ENCODE measurements at regions not wholly inside any gene's neighbourhood (a gene's known extent, or its start where the extent isn't known, plus 50 kb on each side); places are given as distances from the start of the nearest gene placed in this dataset.

DNA sequence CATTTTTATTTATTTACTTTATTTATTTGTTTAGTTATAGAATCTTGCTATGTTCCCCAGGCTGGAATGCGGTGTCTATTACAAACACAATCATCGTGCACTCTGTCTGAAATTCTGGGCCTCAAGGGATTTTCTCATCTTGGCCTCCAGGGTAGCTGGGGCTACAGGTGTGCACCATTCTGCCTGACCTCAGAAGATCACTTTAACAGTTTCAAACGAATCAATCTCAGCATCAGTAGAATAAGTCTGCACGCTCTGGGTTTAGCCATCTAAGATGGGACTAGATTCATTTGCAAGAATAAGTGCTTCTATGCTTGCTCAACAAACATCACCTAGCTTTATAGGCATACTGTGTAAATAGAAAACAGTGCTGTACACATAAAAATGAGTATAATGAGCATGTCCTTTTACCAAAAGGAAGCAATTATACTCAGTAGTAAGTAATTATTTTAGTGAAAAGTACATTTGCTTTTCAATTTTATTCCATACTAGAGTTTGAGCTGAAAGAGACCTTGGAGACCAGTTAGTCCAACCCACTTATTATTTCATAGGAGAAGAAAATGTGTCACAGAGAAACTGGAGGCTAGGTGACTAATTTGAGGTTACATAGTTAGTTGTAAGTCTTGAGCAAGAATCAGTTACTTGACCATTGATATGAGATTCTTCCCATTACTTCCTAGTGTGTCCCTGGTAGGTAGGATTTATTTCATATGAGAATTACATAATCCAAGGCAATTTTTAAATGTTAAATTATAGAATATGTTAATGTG is 456.5 kb upstream of the LMO3 start:
- TF ChIP-seq, protein P1, sequence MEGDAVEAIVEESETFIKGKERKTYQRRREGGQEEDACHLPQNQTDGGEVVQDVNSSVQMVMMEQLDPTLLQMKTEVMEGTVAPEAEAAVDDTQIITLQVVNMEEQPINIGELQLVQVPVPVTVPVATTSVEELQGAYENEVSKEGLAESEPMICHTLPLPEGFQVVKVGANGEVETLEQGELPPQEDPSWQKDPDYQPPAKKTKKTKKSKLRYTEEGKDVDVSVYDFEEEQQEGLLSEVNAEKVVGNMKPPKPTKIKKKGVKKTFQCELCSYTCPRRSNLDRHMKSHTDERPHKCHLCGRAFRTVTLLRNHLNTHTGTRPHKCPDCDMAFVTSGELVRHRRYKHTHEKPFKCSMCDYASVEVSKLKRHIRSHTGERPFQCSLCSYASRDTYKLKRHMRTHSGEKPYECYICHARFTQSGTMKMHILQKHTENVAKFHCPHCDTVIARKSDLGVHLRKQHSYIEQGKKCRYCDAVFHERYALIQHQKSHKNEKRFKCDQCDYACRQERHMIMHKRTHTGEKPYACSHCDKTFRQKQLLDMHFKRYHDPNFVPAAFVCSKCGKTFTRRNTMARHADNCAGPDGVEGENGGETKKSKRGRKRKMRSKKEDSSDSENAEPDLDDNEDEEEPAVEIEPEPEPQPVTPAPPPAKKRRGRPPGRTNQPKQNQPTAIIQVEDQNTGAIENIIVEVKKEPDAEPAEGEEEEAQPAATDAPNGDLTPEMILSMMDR (IDR thresholded peaks at IDR 0.05 in 4 of 5, conservative IDR thresholded peaks at IDR 0.05 in 1 of 5): no peak
- no peak for TF ChIP-seq POLR2A (IDR thresholded peaks at IDR 0.05)
